ENCODE measurements at regions not wholly inside any gene's neighbourhood (a gene's known extent, or its start where the extent isn't known, plus 50 kb on each side); places are given as distances from the start of the nearest gene placed in this dataset.

DNA sequence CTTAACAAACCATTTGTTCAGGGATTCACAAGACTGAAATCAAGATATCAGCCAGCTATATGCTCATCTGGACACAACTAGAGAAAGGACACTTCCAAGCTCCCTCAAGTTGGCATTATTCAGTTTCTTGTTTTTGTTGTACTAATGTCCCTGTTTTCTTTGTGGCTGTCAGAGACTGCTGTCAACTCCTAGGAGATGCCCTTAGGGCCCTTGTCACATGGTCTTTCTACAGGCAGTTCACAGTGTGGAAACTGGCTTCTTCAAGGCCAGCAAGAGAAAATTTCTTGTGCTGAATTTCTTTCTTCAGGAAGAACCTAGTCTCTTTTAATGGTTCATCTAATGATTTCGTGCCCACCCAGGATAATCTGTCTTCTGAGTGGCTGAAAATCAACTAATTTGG is 677.2 kb upstream of the MAN1A1 start:
- TF ChIP-seq, protein P1, sequence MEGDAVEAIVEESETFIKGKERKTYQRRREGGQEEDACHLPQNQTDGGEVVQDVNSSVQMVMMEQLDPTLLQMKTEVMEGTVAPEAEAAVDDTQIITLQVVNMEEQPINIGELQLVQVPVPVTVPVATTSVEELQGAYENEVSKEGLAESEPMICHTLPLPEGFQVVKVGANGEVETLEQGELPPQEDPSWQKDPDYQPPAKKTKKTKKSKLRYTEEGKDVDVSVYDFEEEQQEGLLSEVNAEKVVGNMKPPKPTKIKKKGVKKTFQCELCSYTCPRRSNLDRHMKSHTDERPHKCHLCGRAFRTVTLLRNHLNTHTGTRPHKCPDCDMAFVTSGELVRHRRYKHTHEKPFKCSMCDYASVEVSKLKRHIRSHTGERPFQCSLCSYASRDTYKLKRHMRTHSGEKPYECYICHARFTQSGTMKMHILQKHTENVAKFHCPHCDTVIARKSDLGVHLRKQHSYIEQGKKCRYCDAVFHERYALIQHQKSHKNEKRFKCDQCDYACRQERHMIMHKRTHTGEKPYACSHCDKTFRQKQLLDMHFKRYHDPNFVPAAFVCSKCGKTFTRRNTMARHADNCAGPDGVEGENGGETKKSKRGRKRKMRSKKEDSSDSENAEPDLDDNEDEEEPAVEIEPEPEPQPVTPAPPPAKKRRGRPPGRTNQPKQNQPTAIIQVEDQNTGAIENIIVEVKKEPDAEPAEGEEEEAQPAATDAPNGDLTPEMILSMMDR (IDR thresholded peaks at IDR 0.05) = no peak
- no peak for TF ChIP-seq POLR2A (IDR thresholded peaks at IDR 0.05)
- TF ChIP-seq EP300 (IDR thresholded peaks at IDR 0.05) = no peak

Measured in sigmoid colon (tissue), 4 donors.